ENCODE measurements at regions not wholly inside any gene's neighbourhood (a gene's known extent, or its start where the extent isn't known, plus 50 kb on each side); places are given as distances from the start of the nearest gene placed in this dataset.

DNA sequence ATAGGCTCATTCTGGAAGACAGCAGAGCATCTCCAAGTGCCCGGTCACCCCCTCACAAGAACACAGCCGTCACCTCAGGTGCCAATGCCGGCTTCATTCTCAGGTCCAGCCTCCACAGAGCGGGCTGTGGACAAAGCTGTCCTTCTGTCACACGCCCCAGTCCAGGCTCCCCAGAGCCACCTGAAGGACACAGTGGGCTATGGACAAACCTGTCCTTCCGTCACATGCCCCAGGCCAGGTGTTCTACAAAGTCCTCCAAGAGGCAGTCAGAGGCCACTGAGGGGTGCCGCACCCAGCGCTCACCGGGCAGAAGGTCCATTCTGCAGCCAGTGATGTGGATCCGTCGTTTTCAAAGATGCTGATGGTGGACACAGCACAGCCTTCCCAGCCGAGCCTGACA is 173.2 kb upstream of the PPP2R2D start:
- Histone ChIP-seq H2AFZ (ENCODE audit: low read depth, low read length) (no peak overlapping the region), H3K27ac (ENCODE audit: insufficient read depth, low read depth, low read length) (no peak overlapping the region), H3K9me1 (replicated peaks; ENCODE audit: control insufficient read depth, extremely low read depth, insufficient read depth, low read length) (no peaks in the 10 kb centered on the region), H3K4me2 (ENCODE audit: insufficient read depth, low read length) (no peak overlapping the region), H3K4me3 (replicated peaks in 1 of 3; ENCODE audit: insufficient read depth in 1 of 3, low read depth in 1 of 3, low read length in 3 of 3) (no peak overlapping the region), H3K27me3 (ENCODE audit: control insufficient read depth in 2 of 2, insufficient read depth in 2 of 2, low read length in 2 of 2) (no peaks in the 10 kb centered on the region), H3K36me3 (ENCODE audit: control insufficient read depth in 2 of 2, extremely low read depth in 1 of 2, insufficient read depth in 2 of 2, low read length in 2 of 2) (no peaks in the 10 kb centered on the region), H3K9ac (replicated peaks; ENCODE audit: extremely low read depth, insufficient read depth, low read length) (no peak overlapping the region), H4K20me1 (replicated peaks; ENCODE audit: control insufficient read depth, extremely low read depth, insufficient read depth, low read length) (no peaks in the 10 kb centered on the region), H3K79me2 (ENCODE audit: control insufficient read depth, insufficient read depth, low read length) (no peaks in the 10 kb centered on the region), H3K9me3 (replicated peaks; ENCODE audit: control insufficient read depth, insufficient read depth, low read length) (peaks cover 10% of the 10 kb centered on the region), H3K4me1 (ENCODE audit: control insufficient read depth, extremely low read depth, insufficient read depth, low read length) (no peaks in the 10 kb centered on the region)
- FAIRE-seq (no peak), DNase-seq (ENCODE audit: low read depth, low spot score) (no peak)
- BruUV-seq (replicated peaks), result no TSS peak
- intact Hi-C loops (cut with micrococcal nuclease), result no loop called here
- ChIA-PET POLR2A (no interaction called here), CTCF (no interaction called here)
- TF ChIP-seq MYC (IDR thresholded peaks at IDR 0.05; ENCODE audit: low read depth, low read length) (no peak), MAX (IDR thresholded peaks at IDR 0.05; ENCODE audit: insufficient read depth, insufficient read length) (no peak), EZH2 (IDR thresholded peaks at IDR 0.05; ENCODE audit: borderline replicate concordance, low read depth, low read length, severe bottlenecking) (no peak), FOS (IDR thresholded peaks at IDR 0.05; ENCODE audit: borderline replicate concordance, insufficient read depth, low read length) (no peak), JUN (IDR thresholded peaks at IDR 0.05; ENCODE audit: borderline replicate concordance, insufficient read depth, insufficient read length, low read depth) (no peak), POLR2AphosphoS5 (IDR thresholded peaks at IDR 0.05; ENCODE audit: insufficient read depth, low read depth, low read length) (no peak), POLR2A (IDR thresholded peaks at IDR 0.05; ENCODE audit: low read depth, low read length) (no peak), CTCF (IDR thresholded peaks at IDR 0.05; ENCODE audit: extremely low read depth in 1 of 2, insufficient read depth in 1 of 2, low read depth in 1 of 2, low read length in 2 of 2) (no peak)
- dilution Hi-C loops (cut with MboI; ENCODE audit: extremely low pct_ligation_motif_present, low sequenced_read_pairs), result no loop called here
